DMS79 (cell line): ENCODE measurements at regions not wholly inside any gene's neighbourhood (a gene's known extent, or its start where the extent isn't known, plus 50 kb on each side); places are given as distances from the start of the nearest gene placed in this dataset.
A peak's percentile ranks its signal among the peaks of the same experiment; 100 is the strongest.

Experiments
- DNase-seq: peaks from one replicate; lab custom pipeline; 2025; lab: John Stamatoyannopoulos, UW

DNA sequence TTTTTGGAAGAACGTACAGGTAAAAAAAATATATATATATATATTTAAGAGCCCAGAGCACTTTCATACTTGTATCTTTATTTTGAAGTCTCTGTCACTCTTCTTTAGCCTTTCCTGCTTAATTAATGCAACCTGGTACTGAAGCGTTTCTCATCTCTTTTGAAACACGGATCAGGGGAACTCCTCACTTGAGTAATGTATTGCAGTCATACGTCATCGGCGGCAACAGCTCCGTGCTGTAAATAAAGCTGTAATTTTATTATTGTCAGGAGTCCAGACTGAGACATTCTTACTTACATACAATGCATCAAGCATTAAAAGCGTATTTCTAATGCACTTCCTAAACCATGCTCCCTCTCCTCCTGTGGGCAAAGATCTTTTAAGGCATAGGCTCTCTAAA, 514.7 kb downstream of the SOX11 start:
- no peak for DNase-seq

- DNase-seq = no peak
These were observed 519.1 kb downstream of the SOX11 start for GRCh38 chr2:6211236-6211635.

- no peak for DNase-seq
These were observed 520.3 kb downstream of the SOX11 start for GRCh38 chr2:6212491-6212890.

DNA sequence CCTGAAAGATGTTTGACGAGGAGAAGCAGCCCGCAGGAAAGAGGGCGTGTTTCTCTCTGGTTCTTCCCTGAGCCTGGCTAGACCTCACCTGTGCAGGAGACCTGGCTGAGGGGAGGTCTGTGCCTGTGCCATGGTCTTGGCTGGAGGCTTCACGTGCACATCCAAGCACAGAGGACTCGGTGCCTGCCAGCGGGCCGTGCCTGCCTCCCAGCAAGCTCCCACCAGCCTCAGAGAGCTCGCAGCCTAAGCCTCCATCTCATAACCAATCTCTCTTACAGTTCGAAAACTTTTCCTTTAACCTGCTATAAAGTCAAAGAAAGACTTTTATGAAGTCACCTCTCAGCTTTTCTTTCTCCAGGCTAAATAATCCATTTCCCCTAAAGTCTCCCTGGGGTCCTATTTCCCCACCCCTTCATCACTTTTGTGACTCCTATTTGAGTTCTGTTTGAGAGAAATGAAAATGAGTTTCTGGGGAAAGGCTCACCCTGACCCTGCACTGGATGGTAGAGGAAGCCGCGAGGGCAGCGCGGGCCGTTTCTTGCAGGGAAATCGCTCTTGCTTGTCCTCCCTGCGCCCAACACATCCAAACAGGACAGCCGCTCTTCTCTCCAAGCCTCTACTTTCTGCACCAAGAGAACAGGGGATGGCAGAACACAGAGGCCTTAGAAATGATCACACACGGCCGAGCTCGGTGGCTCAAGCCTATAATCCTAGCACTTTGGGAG, 521.0 kb downstream of the SOX11 start:
- no peak for DNase-seq

DNA sequence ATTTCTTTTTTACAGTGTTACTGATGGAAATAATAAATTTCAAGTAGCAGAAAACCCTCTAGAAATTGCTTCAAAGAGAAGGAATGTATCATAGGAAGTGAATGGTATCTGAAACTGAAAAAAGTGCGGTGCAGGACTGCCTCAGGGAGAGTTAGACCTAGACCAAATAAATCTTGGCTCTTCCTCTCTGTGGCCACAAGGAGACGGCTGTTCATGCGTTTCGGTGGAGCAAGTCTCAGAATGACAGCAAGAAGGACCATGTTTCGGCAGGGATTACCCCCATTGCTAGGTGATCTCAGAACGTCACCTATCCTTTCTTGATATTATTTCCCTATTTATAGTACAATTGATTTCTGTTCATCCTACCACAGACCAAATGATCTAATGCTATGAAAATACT, 522.3 kb downstream of the SOX11 start:
- no peak for DNase-seq

DNA sequence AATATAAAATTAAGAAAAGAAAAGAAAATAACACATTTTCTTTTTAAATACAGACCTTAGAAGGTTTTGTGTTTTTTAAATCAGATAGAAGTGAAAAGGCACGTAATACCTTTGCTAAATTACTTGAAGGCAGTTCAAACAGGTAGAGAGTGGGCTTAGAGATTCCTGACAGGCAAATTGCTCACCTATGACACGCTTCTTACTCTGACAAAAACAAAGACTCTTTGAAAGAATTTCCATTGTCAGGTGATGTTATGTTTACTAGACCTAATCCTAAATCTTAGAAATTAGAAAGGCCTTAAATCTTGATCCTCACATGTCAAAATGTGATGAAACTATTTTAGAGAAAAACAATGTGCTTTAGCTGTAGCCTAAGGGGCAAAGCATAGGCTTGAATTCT, 522.9 kb downstream of the SOX11 start:
- no peak for DNase-seq

- no peak for DNase-seq
These were observed 524.0 kb downstream of the SOX11 start for GRCh38 chr2:6216234-6216633.

DNA sequence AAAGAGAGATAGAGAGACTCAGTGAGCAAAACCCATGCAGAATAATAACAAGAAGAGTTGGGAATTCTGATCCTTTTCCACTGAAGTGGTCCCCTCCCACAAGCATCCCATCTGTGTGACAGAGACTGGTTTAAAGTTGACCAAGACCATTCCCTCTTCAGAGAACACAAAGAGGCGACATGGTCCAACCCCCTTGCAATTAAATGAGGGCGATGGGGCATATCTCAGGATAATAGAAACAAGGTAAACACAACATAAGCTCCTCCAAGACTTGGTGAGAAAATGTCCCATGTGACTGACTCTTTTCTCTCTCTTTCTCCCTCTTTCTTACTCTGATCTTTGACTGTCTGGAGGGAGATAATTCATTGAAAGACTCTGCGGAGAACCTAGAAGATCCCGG, 526.7 kb downstream of the SOX11 start:
- DNase-seq = no peak

GRCh38 chr2:6219906-6220305, 527.7 kb downstream of the SOX11 start:
- DNase-seq = no peak

DNA sequence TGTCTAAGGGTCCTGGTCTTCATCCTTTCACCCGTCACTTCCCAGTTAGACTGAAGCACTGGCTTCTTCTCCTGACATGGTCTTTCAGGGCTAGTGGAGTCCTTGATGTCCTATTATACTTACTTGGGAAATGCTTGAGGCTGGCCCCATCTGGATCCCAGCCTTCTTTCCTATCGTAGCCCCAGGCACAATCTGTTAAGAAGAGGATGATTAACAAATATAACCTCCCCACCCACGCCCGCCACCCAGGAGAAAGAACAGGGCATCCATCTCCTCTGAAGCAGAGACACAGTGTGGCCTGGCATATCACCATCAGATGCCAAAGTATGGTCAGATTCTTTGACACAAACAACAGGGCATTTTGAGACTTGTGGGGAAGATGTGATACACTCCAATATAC, 530.1 kb downstream of the SOX11 start:
- DNase-seq = no peak

- DNase-seq = no peak
These were observed 532.1 kb downstream of the SOX11 start for GRCh38 chr2:6224267-6224666.

GRCh38 chr2:6228251-6228650, 536.1 kb downstream of the SOX11 start:
- DNase-seq = no peak

- no peak for DNase-seq
These were observed 539.0 kb downstream of the SOX11 start for GRCh38 chr2:6231166-6231565.

DNA sequence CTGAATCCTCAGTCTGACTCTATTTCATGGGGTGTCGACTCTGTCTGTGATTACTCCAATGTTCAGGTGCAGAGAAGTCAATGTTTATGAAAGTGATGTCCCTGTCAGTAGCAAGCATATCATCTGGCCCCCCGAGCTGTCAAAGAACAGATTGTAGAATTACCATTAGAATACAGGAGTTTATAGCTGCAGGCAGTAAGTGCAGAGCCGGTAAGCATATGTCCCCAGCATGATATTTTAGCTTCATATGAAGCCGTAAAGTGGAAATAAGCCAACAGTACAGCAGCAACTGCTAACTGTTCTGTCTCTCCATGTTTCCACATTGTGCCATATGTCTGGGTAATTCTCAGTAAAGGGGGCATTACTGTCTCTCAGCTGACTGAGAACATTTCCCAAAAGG, 541.8 kb downstream of the SOX11 start:
- no peak for DNase-seq

DNA sequence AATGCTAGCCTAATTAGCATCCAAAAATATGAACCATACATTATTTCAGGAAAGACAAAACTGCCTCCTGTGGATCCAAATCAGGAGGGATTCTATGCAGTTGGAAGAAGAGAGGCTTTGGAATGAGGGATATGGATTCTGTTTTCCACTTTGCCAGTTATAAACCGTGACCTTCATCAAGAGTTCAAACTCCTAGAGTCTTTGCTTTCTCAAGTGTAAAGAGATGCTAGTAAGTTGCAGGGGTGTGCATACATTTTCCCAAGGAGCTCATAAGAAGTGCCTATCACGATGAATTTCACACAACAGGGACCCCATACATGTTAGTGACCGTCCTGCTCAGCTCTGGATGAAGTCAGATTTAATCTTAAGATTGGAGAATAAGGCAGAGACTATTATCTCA, 542.5 kb downstream of the SOX11 start:
- DNase-seq = no peak

DNA sequence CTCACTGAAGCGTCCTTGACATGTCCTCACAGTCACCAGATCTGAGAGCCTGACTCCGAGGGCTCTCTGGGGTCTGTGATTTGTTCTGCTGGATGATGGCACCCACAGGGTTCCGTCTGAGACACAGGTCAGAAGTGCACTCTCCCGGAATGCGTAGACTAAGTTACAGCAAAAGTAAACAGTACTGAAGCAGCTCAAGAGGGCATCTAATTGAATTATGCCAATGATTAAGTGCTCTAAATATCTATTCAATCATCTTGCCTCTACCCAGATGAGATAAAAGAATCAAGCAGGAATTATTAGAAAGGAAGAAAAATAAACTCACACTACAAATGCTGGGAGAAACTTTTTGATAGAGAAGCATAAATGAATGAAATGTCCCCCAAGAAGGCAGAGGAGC, 544.1 kb downstream of the SOX11 start:
- peak; percentile 29 for DNase-seq

DNA sequence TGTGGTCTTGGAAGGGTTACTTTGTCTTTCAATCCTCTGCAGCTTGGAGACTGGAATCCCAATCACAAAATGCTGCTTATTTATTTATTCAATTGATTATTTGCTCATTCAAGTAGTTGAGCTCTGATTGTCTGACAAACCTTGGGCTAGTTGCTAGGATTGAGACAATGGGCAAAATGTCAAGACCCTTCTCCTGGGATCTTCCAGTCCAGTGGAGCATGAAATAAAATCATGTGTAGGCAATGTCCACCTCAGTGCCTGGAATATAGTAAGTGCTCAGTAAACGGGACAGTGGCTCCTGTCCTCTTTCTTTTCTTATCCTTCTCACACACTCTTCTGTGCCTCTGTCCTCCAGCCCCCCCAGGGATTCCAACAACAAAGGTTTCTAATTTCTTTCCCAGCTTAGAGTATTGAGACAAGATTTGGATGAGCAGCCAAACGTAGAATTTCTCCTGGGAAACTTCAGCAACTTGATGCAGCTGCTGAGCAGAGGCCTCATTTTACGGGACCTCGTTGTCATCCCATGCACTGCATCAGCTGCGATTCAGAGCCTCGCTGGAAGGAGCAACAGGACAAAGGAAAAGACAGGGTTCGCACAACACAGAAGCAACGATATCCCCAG, 545.0 kb downstream of the SOX11 start:
- DNase-seq = no peak

DNA sequence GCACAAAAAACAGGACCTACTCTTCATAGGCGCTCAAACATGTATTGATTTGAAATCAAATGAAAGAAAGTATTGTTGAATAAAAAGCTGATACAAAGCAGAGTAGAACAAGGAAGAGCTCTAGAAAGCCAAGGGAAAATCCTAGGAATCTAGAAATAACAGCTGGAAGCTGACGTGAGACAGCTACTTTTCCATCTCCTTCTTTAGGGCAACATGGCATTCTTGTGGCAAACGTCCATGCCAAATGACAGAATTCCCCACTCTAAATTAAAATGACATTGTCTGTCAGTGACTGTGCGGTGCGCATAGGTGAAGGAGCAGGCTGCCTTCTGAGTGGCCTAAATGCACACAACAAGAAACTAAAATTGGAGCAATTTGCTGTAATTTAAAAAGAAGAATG, 557.4 kb downstream of the SOX11 start:
- DNase-seq = no peak

DNA sequence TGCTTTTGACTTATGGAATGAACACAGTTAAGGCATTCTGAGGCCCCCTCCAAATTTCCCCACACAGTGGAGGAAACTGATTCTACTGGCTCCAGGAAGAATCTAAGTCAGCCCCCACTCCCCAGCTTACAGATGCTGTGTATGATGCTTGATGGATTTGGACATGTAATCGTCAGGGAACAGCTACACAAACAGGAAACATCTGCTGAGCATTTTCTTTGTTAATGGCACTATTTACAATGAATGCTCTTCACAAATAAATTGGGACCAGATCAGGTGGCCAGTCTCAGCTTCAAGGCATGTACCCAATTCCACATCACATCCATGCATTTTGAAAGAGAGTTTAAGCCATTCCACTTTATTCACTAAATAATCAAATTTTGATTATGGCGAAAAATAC, 562.3 kb downstream of the SOX11 start:
- no peak for DNase-seq

GRCh38 chr2:6264198-6264597, 572.0 kb downstream of the SOX11 start:
- DNase-seq = no peak

GRCh38 chr2:6281524-6281923, 584.2 kb downstream of the CMPK2 start:
- DNase-seq = no peak

- DNase-seq = no peak
These were observed 582.4 kb downstream of the CMPK2 start for GRCh38 chr2:6283259-6283658.

DNA sequence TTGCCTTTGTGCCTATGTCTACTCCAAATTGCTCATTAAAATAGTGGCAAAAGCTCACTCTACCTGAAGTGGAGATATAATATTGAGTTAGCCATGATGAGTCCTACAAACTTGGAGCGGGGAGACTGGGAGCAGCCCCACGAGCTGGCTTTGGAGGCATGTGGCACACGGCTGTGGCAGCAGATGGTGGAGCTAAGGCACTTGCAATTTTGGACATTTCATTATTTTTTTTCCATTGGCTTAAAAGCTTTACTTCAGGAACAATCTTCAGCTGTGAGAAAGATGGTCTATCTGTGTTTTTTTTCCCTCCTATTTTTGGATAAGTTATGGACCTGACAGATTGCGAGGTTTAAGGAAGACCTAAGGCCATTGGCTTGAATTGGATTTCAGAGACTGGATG, 578.3 kb downstream of the CMPK2 start:
- no peak for DNase-seq

DNA sequence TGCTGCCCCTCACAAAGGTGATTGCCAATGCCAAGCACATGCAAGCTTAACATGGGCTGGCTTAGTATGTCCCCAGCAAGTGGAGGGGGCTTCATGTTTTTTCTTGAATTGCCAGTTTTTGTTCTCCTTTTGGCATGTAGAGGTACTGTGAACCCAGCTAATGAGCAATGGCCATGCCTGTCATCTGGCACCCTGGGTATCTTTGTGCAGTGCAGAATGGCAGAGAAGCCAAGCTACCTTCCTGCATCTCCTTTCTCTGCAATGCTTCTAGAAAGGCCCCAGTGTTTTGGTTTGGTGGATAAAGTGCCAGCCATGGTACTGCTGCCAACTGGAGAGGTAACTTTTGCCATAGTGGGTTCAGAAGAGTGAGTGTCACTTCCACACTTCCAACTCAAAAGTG, 576.9 kb downstream of the CMPK2 start:
- no peak for DNase-seq
